Activated naive CD8-positive, alpha-beta T cell treated with anti-CD3 and anti-CD28 coated beads, Interleukin-2, amount 10 ng/mL, durations not matched to agents 7 days and 5 days (primary cell): ENCODE measurements at regions not wholly inside any gene's neighbourhood (a gene's known extent, or its start where the extent isn't known, plus 50 kb on each side); places are given as distances from the start of the nearest gene placed in this dataset.

Experiments
- ATAC-seq: fragments of 150-1000 bp; cut with Tn5 transposase; one replicate; pipeline ENCODE4 v1.10.0; 2021; ENCODE audit warnings: low read depth, moderate library complexity
- POLR2A ChIA-PET: fragments of 350-600 bp; sonication (Branson Sonifier 250); formaldehyde crosslinking; loops from one replicate; lab custom pipeline; 2021; ENCODE audit warnings: antibody characterized with exemption; lab: Charles Lee
- DNase-seq: peaks from one replicate; pipeline ENCODE4 v3.0.0; 2021
- H3K27ac Mint-ChIP-seq: one replicate; pipeline ENCODE4 v1.8.0; 2022; ENCODE audit warnings: mild to moderate bottlenecking, mixed read lengths
- H3K27me3 Mint-ChIP-seq: one replicate; pipeline ENCODE4 v1.8.0; 2022; ENCODE audit warnings: mild to moderate bottlenecking, moderate library complexity, mixed read lengths
- H3K36me3 Mint-ChIP-seq: one replicate; pipeline ENCODE4 v1.8.0; 2021; ENCODE audit warnings: mild to moderate bottlenecking, mixed read lengths
- H3K4me1 Mint-ChIP-seq: one replicate; pipeline ENCODE4 v1.8.0; 2021; ENCODE audit warnings: mixed read lengths
- H3K4me3 Mint-ChIP-seq: one replicate; pipeline ENCODE4 v1.8.0; 2022; ENCODE audit warnings: mild to moderate bottlenecking, moderate library complexity, mixed read lengths
- H3K9me3 Mint-ChIP-seq: one replicate; pipeline ENCODE4 v1.8.0; 2021; ENCODE audit warnings: mixed read lengths

DNA sequence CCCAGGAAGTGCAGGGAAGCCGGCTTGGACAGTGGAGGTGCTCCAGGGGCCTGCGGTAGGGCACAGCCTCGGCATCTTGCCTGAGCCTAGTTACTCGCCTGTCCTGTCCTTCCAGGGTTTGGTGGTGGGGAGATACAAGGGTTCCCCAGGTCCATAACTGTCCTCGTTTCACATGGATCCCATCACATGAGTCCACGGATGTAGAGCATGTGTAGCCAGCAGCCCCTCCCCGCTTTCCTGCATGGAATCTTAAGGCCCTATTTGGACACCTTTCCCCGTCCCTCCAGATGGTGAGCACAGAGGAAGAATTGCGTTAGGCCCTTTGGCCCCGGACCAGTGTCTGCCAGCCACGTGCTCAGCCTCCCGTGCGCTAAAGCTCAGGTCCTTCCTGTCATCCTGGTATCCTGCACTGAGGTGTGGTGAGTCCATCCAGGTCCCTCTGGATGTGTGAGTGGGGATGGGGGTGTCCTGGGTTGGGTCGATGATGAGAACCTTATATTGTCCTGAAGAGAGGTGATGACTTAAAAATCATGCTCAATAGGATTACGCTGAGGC lies 230.4 kb downstream of the SNRPN start:
- Mint-ChIP-seq H3K9me3 (peaks cover 4% of the 10 kb centered on the region), H3K36me3 (no peaks in the 10 kb centered on the region), H3K27ac (no peak overlapping the region), H3K27me3 (no peaks in the 10 kb centered on the region), H3K4me1 (no peaks in the 10 kb centered on the region), H3K4me3 (no peak overlapping the region)
- POLR2A ChIA-PET: no interaction called here
- DNase-seq (no peak), ATAC-seq (no peak)

DNA sequence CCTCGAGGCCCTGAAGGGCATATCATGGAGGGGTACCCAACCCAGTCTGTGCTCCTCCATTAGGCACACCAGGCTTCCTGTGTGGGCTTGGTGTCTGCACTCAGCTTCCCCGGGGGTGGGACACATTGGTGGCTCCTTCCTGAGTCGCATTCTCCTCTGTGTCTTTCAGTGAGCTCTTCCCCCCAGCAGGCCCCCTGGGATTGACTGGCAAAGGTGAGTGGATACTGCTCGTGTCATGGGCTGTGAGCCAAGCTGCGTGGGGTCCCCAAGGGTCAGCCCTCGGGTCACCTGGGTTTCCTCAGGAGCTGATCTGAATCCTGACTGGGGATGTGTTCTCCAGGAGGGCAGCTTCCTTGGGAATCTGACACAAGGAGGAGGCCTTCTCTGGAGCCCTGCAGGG lies 231.0 kb downstream of the SNRPN start:
- POLR2A ChIA-PET: no interaction called here
- no peaks in the 10 kb centered on the region for H3K27me3 Mint-ChIP-seq
- H3K36me3 Mint-ChIP-seq: no peaks in the 10 kb centered on the region
- peaks cover 4% of the 10 kb centered on the region for H3K9me3 Mint-ChIP-seq
- no peaks in the 10 kb centered on the region for H3K4me1 Mint-ChIP-seq
- no peak overlapping the region for H3K4me3 Mint-ChIP-seq
- ATAC-seq (no peak), DNase-seq (no peak)
- no peak overlapping the region for H3K27ac Mint-ChIP-seq

DNA sequence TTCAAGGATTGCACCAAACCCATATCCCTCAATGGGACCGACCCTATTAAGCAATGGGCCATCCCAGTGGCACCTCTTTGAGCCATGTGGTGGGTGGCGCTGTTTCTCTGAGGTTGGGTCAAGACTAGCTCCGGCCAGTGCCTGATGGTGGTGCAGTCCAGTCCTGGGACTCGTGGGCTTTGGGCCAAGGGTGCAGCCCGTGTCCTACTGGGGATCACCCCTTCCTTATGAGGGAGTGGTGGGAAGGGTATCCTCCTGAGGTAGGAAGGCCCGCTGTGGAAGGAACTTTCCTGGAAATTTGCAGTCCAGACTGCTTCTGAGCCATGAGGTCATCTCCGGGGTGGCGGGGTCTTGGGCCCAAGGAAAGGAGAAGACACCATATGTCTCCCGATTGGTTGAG lies 231.6 kb downstream of the SNRPN start:
- Mint-ChIP-seq H3K4me1 (no peaks in the 10 kb centered on the region), H3K27ac (no peak overlapping the region), H3K4me3 (no peak overlapping the region), H3K36me3 (no peaks in the 10 kb centered on the region), H3K9me3 (peaks cover 4% of the 10 kb centered on the region), H3K27me3 (no peaks in the 10 kb centered on the region)
- POLR2A ChIA-PET: no interaction called here
- ATAC-seq (no peak), DNase-seq (no peak)

DNA sequence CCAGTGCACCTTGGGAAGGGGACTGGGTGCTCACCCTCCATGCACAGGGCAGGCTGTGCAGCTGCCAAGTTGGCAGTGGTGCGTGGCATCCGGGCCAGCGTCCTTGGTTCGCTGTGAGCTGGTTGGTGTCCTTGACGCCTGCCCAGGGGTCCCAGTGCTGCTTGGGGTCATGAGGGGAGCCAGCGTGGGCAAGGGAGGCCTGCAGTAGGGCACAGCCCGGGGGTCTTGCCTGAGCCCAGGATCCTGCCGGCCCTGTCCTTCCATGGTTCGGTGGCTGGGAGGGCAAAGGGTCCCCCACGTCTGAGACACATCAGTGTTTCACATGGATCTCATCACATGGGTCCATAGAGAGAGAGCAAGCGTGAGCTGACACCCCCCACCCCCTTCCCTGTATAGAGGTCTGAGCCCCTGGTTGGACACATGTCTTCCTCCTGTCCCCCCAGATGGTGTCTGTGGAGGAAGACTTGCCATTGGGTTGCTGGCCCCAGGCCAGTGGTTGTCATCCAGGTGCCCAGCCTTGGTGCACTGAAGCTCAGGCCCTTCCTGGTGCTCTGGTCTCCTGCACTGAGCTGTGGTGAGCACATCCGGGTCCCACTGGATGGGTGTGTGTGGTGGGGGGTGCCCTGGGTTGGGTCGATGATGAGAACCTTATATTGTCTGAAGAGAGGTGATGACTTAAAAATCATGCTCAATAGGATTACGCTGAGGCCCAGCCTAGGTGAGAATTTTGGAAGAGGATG lies 232.3 kb downstream of the SNRPN start:
- Mint-ChIP-seq H3K9me3 (peaks cover 4% of the 10 kb centered on the region), H3K27ac (no peak overlapping the region), H3K27me3 (no peaks in the 10 kb centered on the region), H3K36me3 (no peaks in the 10 kb centered on the region), H3K4me3 (no peak overlapping the region), H3K4me1 (no peaks in the 10 kb centered on the region)
- DNase-seq (no peak), ATAC-seq (no peak)
- POLR2A ChIA-PET: no interaction called here

DNA sequence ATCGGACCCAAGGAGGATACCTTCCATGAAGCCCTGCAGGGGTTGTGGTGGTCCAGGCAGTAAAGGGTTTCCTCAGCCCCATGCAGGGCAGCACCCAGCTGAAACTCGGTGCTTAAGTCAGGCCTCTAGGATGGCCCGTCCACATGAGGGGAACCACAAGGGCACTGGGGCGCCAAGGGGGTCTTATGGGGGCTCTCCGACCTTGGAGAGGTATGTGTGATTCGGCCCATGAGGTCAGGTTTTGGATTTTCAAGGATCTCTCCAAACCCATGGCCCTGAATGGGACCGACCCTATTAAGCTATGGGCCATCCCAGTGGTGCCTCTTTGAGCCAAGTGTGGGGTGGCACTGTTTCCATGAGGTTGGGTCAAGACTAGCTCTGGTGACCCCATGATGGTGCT lies 233.3 kb downstream of the SNRPN start:
- ATAC-seq (no peak), DNase-seq (no peak)
- Mint-ChIP-seq H3K27me3 (no peaks in the 10 kb centered on the region), H3K36me3 (no peaks in the 10 kb centered on the region), H3K9me3 (peaks cover 4% of the 10 kb centered on the region), H3K4me1 (no peaks in the 10 kb centered on the region), H3K27ac (no peak overlapping the region), H3K4me3 (no peak overlapping the region)
- POLR2A ChIA-PET: no interaction called here

DNA sequence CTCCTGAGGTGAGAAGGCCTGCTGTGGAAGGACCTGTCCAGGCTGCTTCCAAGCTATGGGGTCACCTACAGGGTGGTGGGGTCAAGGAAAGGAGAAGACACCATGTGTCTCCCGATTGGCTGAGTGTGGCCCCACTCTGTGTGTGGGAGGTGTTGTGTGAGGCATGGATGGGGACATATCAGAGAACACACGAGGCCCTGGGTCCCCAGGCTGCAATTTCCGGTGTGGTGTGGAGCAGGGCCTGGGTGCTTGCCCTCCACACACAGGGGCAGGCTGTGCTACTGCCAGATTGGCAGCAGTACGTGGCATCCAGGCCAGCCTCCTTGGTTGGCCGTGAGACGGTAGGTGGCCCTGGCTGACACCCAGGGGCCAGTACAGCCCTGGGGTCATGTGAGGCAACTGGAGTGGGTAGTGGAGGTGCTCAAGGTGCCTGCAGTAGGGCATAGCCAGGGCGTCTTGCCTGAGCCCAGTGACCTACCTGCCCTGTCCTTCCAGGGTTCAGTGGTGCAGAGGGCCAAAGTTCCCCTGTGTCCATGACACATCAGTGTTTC lies 233.8 kb downstream of the SNRPN start:
- Mint-ChIP-seq H3K27me3 (no peaks in the 10 kb centered on the region), H3K4me1 (no peaks in the 10 kb centered on the region), H3K36me3 (no peaks in the 10 kb centered on the region), H3K9me3 (peaks cover 6% of the 10 kb centered on the region), H3K4me3 (no peak overlapping the region), H3K27ac (no peak overlapping the region)
- ATAC-seq (no peak), DNase-seq (no peak)
- POLR2A ChIA-PET: no interaction called here

DNA sequence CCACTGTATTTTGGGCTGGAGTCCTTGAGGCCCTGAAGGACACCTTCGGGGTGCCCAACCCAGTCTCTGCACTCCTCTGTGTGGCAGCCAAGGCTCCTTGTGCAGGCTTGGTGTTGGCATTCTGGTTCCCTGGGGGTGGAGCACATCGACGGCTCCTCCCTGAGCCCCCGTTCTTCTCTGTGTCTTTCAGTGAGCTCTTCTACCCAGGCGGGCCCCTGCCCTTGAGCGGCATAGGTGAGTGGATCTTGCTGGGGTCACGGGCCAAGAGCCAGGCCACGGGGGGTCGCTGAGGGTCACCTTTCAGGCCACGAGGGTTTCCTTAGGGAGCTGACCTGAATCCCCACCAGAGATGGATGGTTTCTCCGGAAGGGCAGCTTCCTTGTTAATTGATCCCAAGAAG lies 234.8 kb downstream of the SNRPN start:
- H3K36me3 Mint-ChIP-seq: no peaks in the 10 kb centered on the region
- no peak for ATAC-seq
- POLR2A ChIA-PET: no interaction called here
- H3K9me3 Mint-ChIP-seq: peaks cover 6% of the 10 kb centered on the region
- H3K4me3 Mint-ChIP-seq: no peak overlapping the region
- no peak overlapping the region for H3K27ac Mint-ChIP-seq
- DNase-seq: no peak
- no peaks in the 10 kb centered on the region for H3K27me3 Mint-ChIP-seq
- H3K4me1 Mint-ChIP-seq: no peaks in the 10 kb centered on the region

DNA sequence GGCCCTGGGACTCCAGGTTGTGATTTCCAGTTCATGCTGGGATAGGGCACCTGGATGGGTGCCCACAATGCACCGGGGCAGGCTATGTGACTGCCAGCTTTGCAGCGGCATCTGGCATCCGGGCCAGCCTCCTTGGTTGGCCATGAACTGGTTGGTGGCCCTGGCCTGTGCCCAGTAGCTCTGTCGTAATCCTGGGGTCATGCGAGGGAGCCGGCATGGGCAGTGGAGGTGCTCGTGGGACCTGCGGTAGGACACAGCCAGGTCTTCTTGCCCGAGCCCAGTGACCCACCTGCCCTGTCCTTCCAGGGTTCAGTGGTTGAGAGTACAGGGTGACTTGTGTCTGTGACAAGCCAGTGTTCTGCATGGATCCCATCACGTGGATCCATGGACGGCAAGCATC lies 237.9 kb downstream of the SNRPN start:
- Mint-ChIP-seq H3K4me1 (no peaks in the 10 kb centered on the region), H3K9me3 (peaks cover 6% of the 10 kb centered on the region), H3K27ac (no peak overlapping the region), H3K36me3 (no peaks in the 10 kb centered on the region), H3K27me3 (no peaks in the 10 kb centered on the region), H3K4me3 (no peak overlapping the region)
- POLR2A ChIA-PET: no interaction called here
- DNase-seq (no peak), ATAC-seq (no peak)

DNA sequence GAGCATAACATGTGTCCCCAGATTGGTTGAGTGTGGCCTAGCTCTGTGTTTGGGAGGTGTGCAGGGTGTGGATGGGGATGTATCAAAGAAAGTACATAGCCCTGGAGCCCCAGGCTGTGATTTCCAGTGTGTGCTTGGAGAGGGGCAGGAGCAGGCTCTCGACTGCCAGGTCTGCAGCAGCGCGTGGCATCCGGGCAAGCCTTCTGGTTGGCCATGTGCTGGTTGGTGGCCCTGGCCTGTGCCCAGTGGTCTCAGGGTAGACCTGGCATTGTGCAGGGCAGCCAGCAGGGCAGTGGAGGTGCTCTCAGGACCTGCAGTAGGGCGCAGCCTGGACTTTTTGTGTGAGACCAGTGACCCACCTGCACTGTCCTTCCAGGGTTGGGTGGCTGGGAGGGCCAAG lies 231.5 kb downstream of the UBE3A start:
- Mint-ChIP-seq H3K36me3 (no peaks in the 10 kb centered on the region), H3K27ac (no peak overlapping the region), H3K27me3 (no peaks in the 10 kb centered on the region), H3K9me3 (no peaks in the 10 kb centered on the region), H3K4me1 (no peaks in the 10 kb centered on the region), H3K4me3 (no peak overlapping the region)
- DNase-seq: no peak
- POLR2A ChIA-PET: no interaction called here
- ATAC-seq: no peak

DNA sequence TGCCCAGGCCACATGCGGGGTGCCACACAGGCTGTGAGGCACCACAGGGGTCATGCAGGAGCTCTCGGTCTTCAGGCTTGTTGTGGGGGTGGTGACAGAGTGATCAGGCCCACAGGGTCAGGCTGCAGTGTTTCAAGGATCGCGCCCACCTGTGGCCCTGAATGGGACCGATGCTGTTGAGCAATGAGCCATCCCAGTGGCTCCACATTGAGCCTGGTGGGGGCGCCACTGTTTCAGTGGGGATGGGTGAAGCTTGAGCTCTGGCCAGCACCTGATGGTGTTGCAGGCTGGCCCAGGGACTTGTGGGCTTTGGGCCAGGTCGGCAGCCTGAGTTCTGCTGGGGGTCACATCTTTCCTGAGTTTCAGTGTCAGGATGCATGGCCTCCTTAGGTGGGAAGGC lies 230.1 kb downstream of the UBE3A start:
- H3K27ac Mint-ChIP-seq: no peak overlapping the region
- POLR2A ChIA-PET: no interaction called here

DNA sequence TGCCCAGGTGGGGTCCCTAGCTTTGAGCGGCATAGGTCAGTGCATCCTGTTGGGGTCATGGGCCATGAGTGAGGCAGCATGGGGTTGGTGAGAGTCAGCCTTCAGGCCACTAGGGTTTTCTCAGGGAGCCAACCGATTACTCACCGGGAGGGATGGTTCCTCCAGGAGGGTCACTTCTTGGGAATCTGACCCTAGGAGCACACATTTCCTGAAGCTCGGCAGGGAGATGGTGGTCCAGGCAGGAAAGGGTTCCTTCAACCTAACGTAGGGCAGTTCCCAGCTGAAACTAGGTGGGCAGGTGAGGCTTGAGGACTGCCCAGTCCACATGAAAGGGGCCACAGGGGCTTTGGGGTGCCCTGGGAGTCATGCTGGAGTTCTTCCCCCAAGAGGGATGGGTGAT lies 218.0 kb downstream of the UBE3A start:
- POLR2A ChIA-PET: no interaction called here
- no peaks in the 10 kb centered on the region for H3K4me1 Mint-ChIP-seq
- no peak for ATAC-seq

More for the DNA sequence above, 230.1 kb downstream of the UBE3A start:
- Mint-ChIP-seq H3K36me3 (no peaks in the 10 kb centered on the region), H3K4me1 (no peaks in the 10 kb centered on the region), H3K4me3 (no peak overlapping the region), H3K9me3 (no peaks in the 10 kb centered on the region), H3K27me3 (no peaks in the 10 kb centered on the region)
- no peak for DNase-seq
- ATAC-seq: no peak

DNA sequence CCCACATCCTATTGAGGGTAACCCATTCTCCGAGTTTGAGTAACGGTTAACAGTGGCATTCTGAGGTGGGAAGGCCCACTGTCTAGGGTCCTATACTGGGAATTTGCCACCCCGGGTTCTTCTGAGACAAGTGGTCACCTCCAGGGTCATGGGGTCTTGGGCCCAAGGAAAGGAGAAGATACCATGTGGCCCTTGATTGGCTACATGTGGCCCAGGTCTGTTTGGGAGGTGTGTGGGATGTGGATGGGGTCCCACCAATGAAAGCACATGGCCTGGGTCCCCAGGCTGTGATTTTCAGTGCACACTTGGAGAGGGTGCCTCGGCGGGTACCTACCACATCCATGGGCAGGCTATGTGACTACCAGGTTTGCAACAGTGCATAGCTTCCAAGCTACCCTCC lies 214.4 kb downstream of the UBE3A start:
- peaks cover 4% of the 10 kb centered on the region for H3K9me3 Mint-ChIP-seq
- H3K4me3 Mint-ChIP-seq: no peak overlapping the region
- no peak for ATAC-seq
- POLR2A ChIA-PET: no interaction called here
- H3K36me3 Mint-ChIP-seq: no peaks in the 10 kb centered on the region
- H3K4me1 Mint-ChIP-seq: no peaks in the 10 kb centered on the region
- no peak for DNase-seq
- H3K27me3 Mint-ChIP-seq: no peaks in the 10 kb centered on the region
- no peak overlapping the region for H3K27ac Mint-ChIP-seq

More for the DNA sequence above, 218.0 kb downstream of the UBE3A start:
- Mint-ChIP-seq H3K36me3 (no peaks in the 10 kb centered on the region), H3K9me3 (peaks cover 4% of the 10 kb centered on the region), H3K27me3 (no peaks in the 10 kb centered on the region), H3K4me3 (no peak overlapping the region), H3K27ac (no peak overlapping the region)
- DNase-seq: no peak

DNA sequence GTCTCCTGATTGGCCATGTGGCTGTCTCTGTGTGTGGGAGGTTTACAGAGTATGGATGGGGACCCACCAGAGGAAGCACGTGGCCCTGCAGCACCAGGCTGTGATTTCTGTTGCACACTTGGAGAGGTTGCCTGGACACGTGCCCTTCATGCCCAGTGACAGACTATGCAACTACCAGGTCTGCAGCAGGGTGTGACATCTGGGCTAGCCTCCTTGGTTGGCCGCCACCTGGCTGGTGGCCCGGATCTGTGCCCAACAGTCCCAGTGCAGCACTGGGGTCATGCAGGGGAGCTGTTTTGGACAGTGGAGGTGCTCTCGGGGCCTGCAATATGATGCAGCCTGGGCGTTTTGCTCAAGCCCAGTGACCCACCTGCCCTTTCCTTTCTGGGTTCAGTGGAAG lies 212.5 kb downstream of the UBE3A start:
- no peak for DNase-seq
- no peak for ATAC-seq
- H3K9me3 Mint-ChIP-seq: peaks cover 2% of the 10 kb centered on the region

DNA sequence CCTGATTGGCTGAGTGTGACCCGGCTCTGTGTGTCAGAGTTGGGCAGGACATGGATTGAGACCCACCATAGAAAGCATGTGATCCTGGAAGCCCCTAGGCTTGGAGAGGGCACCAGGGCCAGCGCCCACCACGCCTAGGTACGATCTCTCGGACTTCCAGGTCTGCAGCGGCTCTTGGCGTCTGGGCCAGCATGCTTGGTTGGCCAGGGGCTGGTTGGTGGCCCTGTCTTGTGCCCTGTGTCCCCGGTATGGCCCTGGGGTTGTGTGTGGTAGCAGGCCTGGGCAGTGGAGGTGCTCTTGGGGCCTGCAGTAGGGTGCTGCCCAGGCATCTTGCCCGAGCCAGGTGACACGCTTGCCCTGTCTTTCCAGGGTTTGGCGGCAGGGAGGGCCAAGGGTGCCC lies 210.6 kb downstream of the UBE3A start:
- POLR2A ChIA-PET: no interaction called here
- Mint-ChIP-seq H3K4me3 (no peak overlapping the region), H3K36me3 (no peaks in the 10 kb centered on the region), H3K27ac (no peak overlapping the region), H3K9me3 (peaks cover 2% of the 10 kb centered on the region), H3K27me3 (no peaks in the 10 kb centered on the region), H3K4me1 (no peaks in the 10 kb centered on the region)
- ATAC-seq: no peak
- no peak for DNase-seq

More for the DNA sequence above, 212.5 kb downstream of the UBE3A start:
- H3K4me1 Mint-ChIP-seq: no peaks in the 10 kb centered on the region
- no peaks in the 10 kb centered on the region for H3K36me3 Mint-ChIP-seq
- H3K27ac Mint-ChIP-seq: no peak overlapping the region
- POLR2A ChIA-PET: no interaction called here
- H3K4me3 Mint-ChIP-seq: no peak overlapping the region
- no peaks in the 10 kb centered on the region for H3K27me3 Mint-ChIP-seq
